Osteoblast (primary cell): ENCODE measurements at regions not wholly inside any gene's neighbourhood (a gene's known extent, or its start where the extent isn't known, plus 50 kb on each side); places are given as distances from the start of the nearest gene placed in this dataset.

Experiments
- DNase-seq: peaks from one replicate; pipeline ENCODE4 v3.0.0; 2011; ENCODE audit warnings: low spot score, mixed read lengths; ENCODE audit not compliant: insufficient read length; ENCODE audit errors: missing footprints
- H2AFZ ChIP-seq: 2 replicates; pipeline ENCODE4 v1.6.0; 2011; ENCODE audit warnings: mild to moderate bottlenecking, low read length
- H3K27ac ChIP-seq: 2 replicates; pipeline ENCODE4 v1.5.1; 2011; ENCODE audit warnings: mild to moderate bottlenecking, low read depth, low read length, moderate library complexity
- H3K27me3 ChIP-seq: 2 replicates; pipeline ENCODE4 v1.6.0; 2012; ENCODE audit warnings: mild to moderate bottlenecking, control low read depth, inconsistent platforms, low read length, moderate library complexity; ENCODE audit not compliant: insufficient read depth
- H3K36me3 ChIP-seq: 2 replicates; pipeline ENCODE4 v1.5.1; 2011; ENCODE audit warnings: mild to moderate bottlenecking, low read length, control low read depth, moderate library complexity; ENCODE audit not compliant: insufficient read depth
- H3K4me1 ChIP-seq: 2 replicates; pipeline ENCODE4 v1.5.1; 2011; ENCODE audit warnings: mild to moderate bottlenecking, low read length, control low read depth, moderate library complexity; ENCODE audit not compliant: insufficient read depth
- H3K4me2 ChIP-seq: 2 replicates; pipeline ENCODE4 v1.6.0; 2011; ENCODE audit warnings: mild to moderate bottlenecking, low read length; ENCODE audit not compliant: insufficient read depth
- H3K4me3 ChIP-seq: fragments of 200-600 bp; sonication (generic); 3 replicates; pipeline ENCODE4 v1.5.1; 2012; ENCODE audit warnings: mild to moderate bottlenecking, low read length, inconsistent platforms; ENCODE audit not compliant: insufficient read depth
- H3K79me2 ChIP-seq: 2 replicates; pipeline ENCODE4 v1.6.0; 2012; ENCODE audit warnings: mild to moderate bottlenecking, low read length, control low read depth, inconsistent platforms; ENCODE audit not compliant: insufficient read depth
- H3K9me3 ChIP-seq: 2 replicates; pipeline ENCODE4 v1.5.1; 2011; ENCODE audit warnings: low read depth, low read length, control low read depth
- H4K20me1 ChIP-seq: 2 replicates; pipeline ENCODE4 v1.6.0; 2012; ENCODE audit warnings: mild to moderate bottlenecking, low read length, control low read depth; ENCODE audit not compliant: insufficient read depth
- CTCF ChIP-seq: IDR thresholded peaks from 2 replicates; pipeline ENCODE4 v1.5.1; 2011; ENCODE audit warnings: mild to moderate bottlenecking, low read depth, low read length, moderate library complexity; ENCODE audit errors: extremely low read depth

- Histone ChIP-seq H3K4me1 (peaks cover 23% of the 10 kb centered on the region), H3K79me2 (no peaks in the 10 kb centered on the region), H4K20me1 (no peaks in the 10 kb centered on the region), H3K27ac (peak overlapping the region; percentile 20), H3K4me2 (no peak overlapping the region), H3K27me3 (no peaks in the 10 kb centered on the region), H3K4me3 (no peak overlapping the region), H2AFZ (no peak overlapping the region), H3K36me3 (no peaks in the 10 kb centered on the region), H3K9me3 (no peaks in the 10 kb centered on the region)
- no peak for TF ChIP-seq CTCF
- no peak for DNase-seq
These were observed 362.8 kb downstream of the NPR3 start for GRCh38 chr5:33073881-33074327.

GRCh38 chr5:33074548-33074947 is 363.4 kb downstream of the NPR3 start:
- H3K27ac ChIP-seq: peak overlapping the region; percentile 20
- TF ChIP-seq CTCF: no peak
- no peaks in the 10 kb centered on the region for H4K20me1 ChIP-seq
- peak; percentile 68 for DNase-seq
- H3K27me3 ChIP-seq: no peaks in the 10 kb centered on the region
- H3K4me2 ChIP-seq: peak overlapping the region; percentile 51
- H3K36me3 ChIP-seq: no peaks in the 10 kb centered on the region
- H3K4me1 ChIP-seq: peaks cover 23% of the 10 kb centered on the region
- H3K79me2 ChIP-seq: no peaks in the 10 kb centered on the region
- no peak overlapping the region for H2AFZ ChIP-seq
- H3K4me3 ChIP-seq: no peak overlapping the region
- H3K9me3 ChIP-seq: no peaks in the 10 kb centered on the region

- Histone ChIP-seq H3K9me3 (no peaks in the 10 kb centered on the region), H3K4me2 (no peak overlapping the region), H3K4me3 (no peak overlapping the region), H3K4me1 (peaks cover 23% of the 10 kb centered on the region), H3K36me3 (no peaks in the 10 kb centered on the region), H3K27ac (no peak overlapping the region), H2AFZ (no peak overlapping the region), H3K79me2 (no peaks in the 10 kb centered on the region), H3K27me3 (no peaks in the 10 kb centered on the region), H4K20me1 (no peaks in the 10 kb centered on the region)
- TF ChIP-seq CTCF: no peak
- no peak for DNase-seq
These were observed 364.6 kb downstream of the NPR3 start for GRCh38 chr5:33075731-33076130.

- no peaks in the 10 kb centered on the region for H3K79me2 ChIP-seq
- no peaks in the 10 kb centered on the region for H3K36me3 ChIP-seq
- H2AFZ ChIP-seq: no peak overlapping the region
- DNase-seq: no peak
- no peaks in the 10 kb centered on the region for H4K20me1 ChIP-seq
- TF ChIP-seq CTCF: no peak
- no peak overlapping the region for H3K4me2 ChIP-seq
- no peaks in the 10 kb centered on the region for H3K9me3 ChIP-seq
- no peak overlapping the region for H3K4me3 ChIP-seq
- no peaks in the 10 kb centered on the region for H3K27me3 ChIP-seq
- no peak overlapping the region for H3K27ac ChIP-seq
- H3K4me1 ChIP-seq: peaks cover 11% of the 10 kb centered on the region
These were observed 361.2 kb upstream of the TARS1 start for GRCh38 chr5:33079548-33079947.
